SW 1271 (cell line): ENCODE measurements at regions not wholly inside any gene's neighbourhood (a gene's known extent, or its start where the extent isn't known, plus 50 kb on each side); places are given as distances from the start of the nearest gene placed in this dataset.
A peak's percentile ranks its signal among the peaks of the same experiment; 100 is the strongest.

Experiments used
- DNase-seq, 2 experiments: peaks; one replicate each; lab custom pipeline; 2025; lab: John Stamatoyannopoulos, UW

DNA sequence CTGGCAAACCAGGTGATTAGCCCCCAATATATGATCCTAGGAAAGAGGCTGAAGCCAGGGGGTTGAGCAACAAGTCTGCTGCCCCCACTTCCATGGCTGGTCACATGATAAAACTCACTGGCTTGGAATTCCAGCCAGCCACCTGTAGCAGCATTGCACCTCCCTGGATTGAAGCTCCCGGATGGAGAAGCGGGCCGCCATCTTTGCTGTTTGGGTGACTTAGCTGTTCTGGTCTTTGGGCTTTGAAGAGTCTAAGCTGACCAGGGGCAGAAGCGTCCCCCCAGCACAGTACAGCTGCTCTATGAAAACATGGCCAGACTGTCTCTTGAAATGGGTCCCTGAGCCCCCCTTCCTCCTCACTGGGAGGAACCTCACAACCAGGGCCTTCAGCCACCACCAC is 610.2 kb downstream of the ANXA1 start:
- no peak for DNase-seq

- no peak for DNase-seq
These were observed 622.2 kb downstream of the ANXA1 start for GRCh38 chr9:73773896-73774295.

DNA sequence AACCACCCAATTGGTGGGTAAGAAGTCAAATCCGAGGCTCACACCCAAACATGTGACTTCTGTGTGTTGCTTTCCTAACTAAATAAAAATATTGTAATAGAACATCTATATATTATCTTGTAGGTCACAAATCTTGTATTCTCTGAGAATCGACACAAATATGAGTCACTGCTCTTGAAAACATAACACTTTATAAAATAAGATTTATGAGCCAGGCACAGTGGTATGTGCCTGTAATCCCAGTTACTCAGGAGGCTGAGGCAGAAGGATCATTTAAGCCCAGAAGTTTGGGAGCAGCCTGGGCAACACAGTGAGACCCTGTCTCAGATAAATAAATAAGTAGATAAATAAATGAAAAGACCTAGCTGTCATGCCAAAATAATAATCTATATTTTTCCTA is 624.1 kb downstream of the ANXA1 start:
- no peak for DNase-seq

DNA sequence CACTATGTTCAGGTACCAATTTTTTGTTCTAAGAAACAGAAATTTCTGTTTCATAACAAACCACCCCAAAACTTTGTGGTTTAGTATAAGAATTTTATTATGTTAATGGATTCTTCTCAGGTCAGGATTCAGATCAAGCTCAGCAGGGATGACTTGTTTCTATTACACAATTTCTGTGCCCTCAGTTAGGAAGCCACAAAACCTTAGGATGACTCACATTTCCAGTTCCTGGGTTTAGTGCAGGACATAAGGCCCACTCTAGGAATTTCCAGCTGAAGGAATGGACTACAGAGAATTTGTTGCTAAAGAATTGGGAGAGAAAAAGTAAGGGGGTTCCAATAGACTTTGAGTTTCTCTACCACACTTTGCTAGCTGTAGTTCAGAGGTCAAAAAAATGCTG is 629.3 kb downstream of the ANXA1 start:
- peak; percentile 39 to 91 for DNase-seq

GRCh38 chr9:73782166-73782565 is 630.5 kb downstream of the ANXA1 start:
- DNase-seq: no peak

- no peak for DNase-seq
These were observed 647.8 kb downstream of the ANXA1 start for GRCh38 chr9:73799446-73799845.

GRCh38 chr9:73805111-73805510 is 653.4 kb downstream of the ANXA1 start:
- DNase-seq: no peak

GRCh38 chr9:73805853-73806458 is 654.3 kb downstream of the ANXA1 start:
- no peak for DNase-seq

- DNase-seq: no peak
These were observed 655.2 kb downstream of the ANXA1 start for GRCh38 chr9:73806876-73807275.

DNA sequence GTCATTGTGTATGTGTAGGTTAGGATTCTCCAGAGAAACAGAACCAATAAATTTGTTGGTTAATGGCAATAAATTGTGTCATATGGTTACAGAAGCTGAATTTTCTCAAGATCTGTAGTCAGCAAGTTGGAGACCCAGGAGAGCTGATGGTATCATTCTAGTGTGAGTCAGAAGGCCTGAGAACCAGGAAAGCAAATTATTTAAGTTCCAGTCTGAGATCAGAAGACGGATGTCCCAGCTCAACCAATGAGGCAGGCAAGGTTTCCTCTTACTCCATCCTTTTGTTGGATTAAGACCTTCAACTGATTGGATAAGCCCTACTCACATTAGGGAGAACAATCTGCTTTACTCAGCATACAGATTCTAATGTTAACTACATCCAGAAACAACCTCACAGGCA is 656.3 kb downstream of the ANXA1 start:
- DNase-seq: no peak

- peak in 1 of 2 experiments; percentile 61 for DNase-seq
These were observed 659.0 kb downstream of the ANXA1 start for GRCh38 chr9:73810585-73811215.

GRCh38 chr9:73813546-73813945 is 661.9 kb downstream of the ANXA1 start:
- DNase-seq: no peak

DNA sequence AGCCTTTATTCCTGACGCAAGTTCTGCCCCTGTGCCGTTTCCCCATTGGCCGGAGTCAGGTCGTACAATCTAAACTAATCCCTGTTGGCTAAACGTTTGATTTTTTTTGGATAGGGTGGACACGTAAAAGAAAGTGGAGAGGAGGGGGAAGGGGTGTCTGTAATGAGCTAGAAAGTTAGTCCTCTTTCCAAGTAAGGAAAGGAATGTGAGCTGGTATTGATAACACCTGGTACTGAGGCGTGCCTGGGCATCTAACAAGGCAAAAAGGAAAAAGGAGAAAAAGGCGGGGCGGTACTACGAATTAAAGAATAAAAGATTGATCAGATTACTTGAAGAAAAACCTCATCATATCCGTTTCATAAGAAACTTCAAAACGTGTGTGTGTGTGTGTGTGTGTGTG is 665.2 kb downstream of the ANXA1 start:
- DNase-seq: no peak

GRCh38 chr9:73824671-73825070 is 672.5 kb upstream of the RORB start:
- DNase-seq: peak in 1 of 2 experiments; percentile 14

- DNase-seq: no peak
These were observed 658.3 kb upstream of the RORB start for GRCh38 chr9:73838871-73839270.

GRCh38 chr9:73839471-73839870 is 657.7 kb upstream of the RORB start:
- no peak for DNase-seq

DNA sequence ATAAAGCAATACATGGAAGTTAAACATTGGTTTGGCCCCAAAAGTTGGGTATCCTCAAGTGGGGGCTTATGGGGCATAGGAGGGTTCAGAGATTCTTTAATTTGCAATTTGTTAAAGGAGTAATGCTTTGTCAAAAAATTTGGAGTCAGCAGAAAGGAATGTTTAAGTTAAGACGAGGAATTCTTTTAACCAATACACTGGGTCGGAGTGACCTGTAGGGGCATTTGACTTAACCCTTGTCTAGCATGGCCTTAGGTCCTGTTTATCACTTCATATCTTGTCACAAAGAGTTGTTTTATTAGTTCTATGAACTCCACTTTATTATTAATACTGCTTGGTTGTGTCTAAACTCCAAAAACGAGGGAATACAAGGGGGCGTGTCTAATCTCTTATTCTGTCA is 656.1 kb upstream of the RORB start:
- DNase-seq: no peak

GRCh38 chr9:73844135-73844534 is 653.0 kb upstream of the RORB start:
- DNase-seq: no peak

GRCh38 chr9:73845539-73845938 is 651.6 kb upstream of the RORB start:
- DNase-seq: no peak

DNA sequence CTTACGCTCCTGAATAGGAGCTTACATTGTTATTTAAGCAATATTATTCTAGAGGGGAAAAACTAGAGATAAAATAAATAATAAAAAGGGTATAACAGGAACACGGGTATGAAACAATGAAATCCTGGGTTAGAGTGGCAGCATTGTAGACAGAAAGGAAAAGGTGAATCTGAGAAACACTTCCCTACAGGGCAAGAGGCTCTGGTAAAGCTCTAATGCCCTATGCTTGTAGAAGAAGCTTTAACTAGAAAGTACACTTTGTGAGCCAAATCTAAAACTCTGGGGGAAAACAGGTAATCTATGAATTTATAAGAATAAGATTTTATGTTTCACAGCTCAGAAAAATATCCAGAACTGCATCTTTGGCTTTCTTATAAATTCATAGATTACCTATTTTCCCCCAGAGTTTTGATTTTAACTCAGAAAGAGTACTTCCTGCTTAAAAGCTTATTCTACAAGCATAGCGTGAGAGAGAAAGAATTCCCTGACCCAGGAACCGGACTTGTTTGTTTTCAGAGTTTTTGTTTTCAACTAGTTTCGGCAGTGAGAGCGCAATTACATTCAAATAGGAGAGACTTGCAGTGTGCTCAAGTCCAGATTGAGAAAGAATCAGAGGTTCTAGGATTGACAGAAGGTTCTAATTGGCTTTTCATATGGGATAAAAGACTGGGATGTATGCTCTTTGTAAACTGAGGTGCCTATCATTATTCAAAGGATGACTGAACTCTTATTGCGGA is 651.0 kb upstream of the RORB start:
- no peak for DNase-seq

DNA sequence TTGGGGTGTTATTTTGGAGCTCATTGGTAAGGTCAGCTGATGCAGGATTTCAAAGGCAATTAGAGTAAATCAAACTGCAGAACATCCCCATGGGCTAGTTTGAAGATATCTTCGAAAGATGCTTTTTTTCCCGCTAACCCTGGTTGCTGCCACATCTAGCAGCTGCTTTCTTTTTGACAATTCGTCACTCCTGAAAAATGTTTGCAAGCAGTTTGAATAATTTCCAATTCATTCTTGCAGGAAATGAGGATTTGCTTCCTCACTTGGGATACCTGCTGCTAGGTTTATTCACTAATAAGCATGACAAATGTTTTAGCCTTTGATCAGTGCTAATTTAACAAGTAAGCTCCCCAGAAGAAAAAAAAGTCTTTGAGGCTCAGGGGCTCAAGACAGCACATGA is 649.6 kb upstream of the RORB start:
- no peak for DNase-seq

- DNase-seq: no peak
These were observed 643.6 kb upstream of the RORB start for GRCh38 chr9:73853549-73853948.

DNA sequence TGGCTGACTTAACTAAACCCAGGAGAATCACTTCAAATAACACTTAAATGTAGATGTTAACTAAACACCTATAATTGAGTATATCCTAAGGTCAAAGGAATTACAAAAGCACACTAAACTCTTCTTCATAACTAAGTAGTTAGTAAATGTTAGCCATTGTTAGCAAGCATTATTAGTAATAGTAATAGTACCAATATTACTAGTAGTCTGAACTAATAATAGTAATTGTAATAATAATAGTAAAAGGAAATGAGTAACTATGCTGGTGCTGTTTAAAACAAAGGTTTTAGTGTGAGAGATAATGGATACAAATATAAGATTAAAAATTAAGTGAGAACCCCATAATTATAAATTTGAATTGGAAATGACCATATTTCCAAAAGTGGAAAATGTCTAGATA is 641.9 kb upstream of the RORB start:
- no peak for DNase-seq

DNA sequence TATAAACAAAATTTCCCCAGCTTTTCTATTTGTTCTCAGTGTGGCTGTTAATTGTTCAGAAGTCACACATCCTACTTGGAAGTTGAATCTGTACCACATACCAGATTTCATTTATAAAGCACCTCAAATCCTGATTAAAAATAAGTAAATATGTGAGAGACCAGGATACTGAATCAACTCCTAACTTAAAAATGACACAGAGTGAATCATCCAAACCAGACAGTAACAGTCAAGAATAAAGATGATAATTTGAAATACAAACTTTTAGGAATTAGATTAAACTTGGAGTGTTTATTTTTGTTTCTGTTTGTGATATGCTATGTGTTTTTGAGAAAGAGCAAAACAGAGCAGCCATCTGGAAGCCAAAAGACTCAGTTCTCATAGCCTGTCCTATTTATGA is 633.2 kb upstream of the RORB start:
- DNase-seq: no peak
